AG09319 (cell line): ENCODE measurements at regions not wholly inside any gene's neighbourhood (a gene's known extent, or its start where the extent isn't known, plus 50 kb on each side); places are given as distances from the start of the nearest gene placed in this dataset.
"Not testable (repeated sequence)": the region's sequence is repeated elsewhere in the genome, so short reads cannot be mapped to it uniquely, and the experiment has no call there.

Experiments
- DNase-seq: peaks from one replicate; pipeline ENCODE4 v3.0.0-alpha.2; 2010; ENCODE audit warnings: low read depth; ENCODE audit errors: extremely low read depth
- CTCF ChIP-seq: IDR thresholded peaks from 2 replicates; pipeline ENCODE4 v1.5.1; 2011; ENCODE audit warnings: low read depth, mild to moderate bottlenecking, inconsistent platforms, low read length, moderate library complexity

- no peak for DNase-seq
- no peak for TF ChIP-seq CTCF
These were observed 536.4 kb downstream of the PRKD1 start for GRCh38 chr14:29391231-29391630.

- no peak for DNase-seq
- TF ChIP-seq CTCF, result no peak
These were observed 535.8 kb downstream of the PRKD1 start for GRCh38 chr14:29391801-29392200.

- TF ChIP-seq CTCF, result no peak
- no peak for DNase-seq
These were observed 535.4 kb downstream of the PRKD1 start for GRCh38 chr14:29392287-29392686.

GRCh38 chr14:29403091-29403490 is 524.6 kb downstream of the PRKD1 start:
- DNase-seq, result no peak
- TF ChIP-seq CTCF, result no peak

- no peak for DNase-seq
- TF ChIP-seq CTCF, result no peak
These were observed 517.1 kb downstream of the PRKD1 start for GRCh38 chr14:29410581-29410980.

GRCh38 chr14:29414931-29415330 is 512.7 kb downstream of the PRKD1 start:
- DNase-seq, result not testable (repeated sequence)

GRCh38 chr14:29419736-29420135 is 507.9 kb downstream of the PRKD1 start:
- no peak for TF ChIP-seq CTCF
- DNase-seq, result no peak

GRCh38 chr14:29421156-29421728 is 506.4 kb downstream of the PRKD1 start:
- TF ChIP-seq CTCF, result no peak
- no peak for DNase-seq
